ENCODE measurements at regions not wholly inside any gene's neighbourhood (a gene's known extent, or its start where the extent isn't known, plus 50 kb on each side); places are given as distances from the start of the nearest gene placed in this dataset.

- no peak overlapping the region for H3K4me3 ChIP-seq
- H3K36me3 ChIP-seq: no peaks in the 10 kb centered on the region
- H3K27ac ChIP-seq: no peak overlapping the region
- intact Hi-C loops (cut with DNase I; ENCODE audit: low total_unique reads): no loop called here
- H3K9me3 ChIP-seq: no peaks in the 10 kb centered on the region
- H3K4me1 ChIP-seq: no peaks in the 10 kb centered on the region
- DNase-seq: no peak
- no peak for TF ChIP-seq CTCF (IDR thresholded peaks at IDR 0.05)
- no peaks in the 10 kb centered on the region for H3K27me3 ChIP-seq
These were observed 235.3 kb upstream of the FOXN3 start for GRCh38 chr14:89652352-89652751.

- H3K4me3 ChIP-seq: no peak overlapping the region
- intact Hi-C loops (cut with DNase I; ENCODE audit: low total_unique reads): no loop called here
- no peak overlapping the region for H3K27ac ChIP-seq
These were observed 234.8 kb upstream of the FOXN3 start for GRCh38 chr14:89651805-89652204.

GRCh38 chr14:89650077-89650978 lies 233.3 kb upstream of the FOXN3 start:
- Histone ChIP-seq H3K27me3 (no peaks in the 10 kb centered on the region), H3K4me3 (no peak overlapping the region), H3K4me1 (no peaks in the 10 kb centered on the region), H3K36me3 (no peaks in the 10 kb centered on the region), H3K27ac (no peak overlapping the region), H3K9me3 (no peaks in the 10 kb centered on the region)
- intact Hi-C loops (cut with DNase I; ENCODE audit: low total_unique reads): no loop called here
- TF ChIP-seq CTCF (IDR thresholded peaks at IDR 0.05): no peak
- DNase-seq: no peak

More at GRCh38 chr14:89651805-89652204, 234.8 kb upstream of the FOXN3 start:
- no peak for TF ChIP-seq CTCF (IDR thresholded peaks at IDR 0.05)
- H3K4me1 ChIP-seq: no peaks in the 10 kb centered on the region
- no peaks in the 10 kb centered on the region for H3K36me3 ChIP-seq
- no peak for DNase-seq
- no peaks in the 10 kb centered on the region for H3K27me3 ChIP-seq
- no peaks in the 10 kb centered on the region for H3K9me3 ChIP-seq

GRCh38 chr14:89649451-89650075 lies 232.5 kb upstream of the FOXN3 start:
- H3K27me3 ChIP-seq: no peaks in the 10 kb centered on the region
- H3K9me3 ChIP-seq: no peaks in the 10 kb centered on the region
- intact Hi-C loops (cut with DNase I; ENCODE audit: low total_unique reads): no loop called here
- no peak overlapping the region for H3K27ac ChIP-seq
- DNase-seq: no peak
- no peaks in the 10 kb centered on the region for H3K4me1 ChIP-seq
- TF ChIP-seq CTCF (IDR thresholded peaks at IDR 0.05): no peak
- H3K4me3 ChIP-seq: no peak overlapping the region
- no peaks in the 10 kb centered on the region for H3K36me3 ChIP-seq

GRCh38 chr14:89648924-89649323 lies 231.9 kb upstream of the FOXN3 start:
- Histone ChIP-seq H3K4me1 (no peaks in the 10 kb centered on the region), H3K27ac (no peak overlapping the region), H3K4me3 (no peak overlapping the region), H3K27me3 (no peaks in the 10 kb centered on the region), H3K9me3 (no peaks in the 10 kb centered on the region), H3K36me3 (no peaks in the 10 kb centered on the region)
- TF ChIP-seq CTCF (IDR thresholded peaks at IDR 0.05): no peak
- no peak for DNase-seq
- intact Hi-C loops (cut with DNase I; ENCODE audit: low total_unique reads): no loop called here

Measured in tibial artery (tissue), 4 donors.